Trophoblast cell (in vitro differentiated cells and primary cell): ENCODE measurements at regions not wholly inside any gene's neighbourhood (a gene's known extent, or its start where the extent isn't known, plus 50 kb on each side); places are given as distances from the start of the nearest gene placed in this dataset.

Experiments
- DNase-seq, 2 donors: peaks; one replicate each; pipeline ENCODE4 v3.0.0-alpha.2; 2016
- H2AFZ ChIP-seq: 2 replicates; pipeline ENCODE4 v1.6.1; 2013; ENCODE audit warnings: low read length, moderate library complexity, mild to moderate bottlenecking; ENCODE audit not compliant: insufficient read depth, poor library complexity
- H2AK5ac ChIP-seq: 2 replicates; pipeline ENCODE4 v1.6.1; 2013; ENCODE audit warnings: mild to moderate bottlenecking, low read length
- H2BK120ac ChIP-seq: 2 replicates; pipeline ENCODE4 v1.6.1; 2013; ENCODE audit warnings: low read length, mild to moderate bottlenecking, moderate library complexity; ENCODE audit not compliant: insufficient read depth, poor library complexity
- H2BK12ac ChIP-seq: 2 replicates; pipeline ENCODE4 v1.6.1; 2013; ENCODE audit warnings: mild to moderate bottlenecking, low read length, moderate library complexity
- H2BK5ac ChIP-seq: 2 replicates; pipeline ENCODE4 v1.6.1; 2013; ENCODE audit warnings: low read length, low read depth, moderate library complexity, mild to moderate bottlenecking; ENCODE audit not compliant: poor library complexity
- H3K14ac ChIP-seq: 2 replicates; pipeline ENCODE4 v1.6.1; 2013; ENCODE audit warnings: mild to moderate bottlenecking, low read length
- H3K18ac ChIP-seq: 2 replicates; pipeline ENCODE4 v1.6.1; 2013; ENCODE audit warnings: mild to moderate bottlenecking, low read length
- H3K23ac ChIP-seq: 2 replicates; pipeline ENCODE4 v1.6.1; 2013; ENCODE audit warnings: low read length
- H3K27ac ChIP-seq: 2 replicates; pipeline ENCODE4 v1.5.1; 2013; ENCODE audit warnings: low read depth, mild to moderate bottlenecking, inconsistent platforms, low read length, moderate library complexity
- H3K27me3 ChIP-seq: 2 replicates; pipeline ENCODE4 v1.6.1; 2013; ENCODE audit warnings: inconsistent platforms, mild to moderate bottlenecking, low read length, moderate library complexity; ENCODE audit not compliant: insufficient read depth
- H3K36me3 ChIP-seq, 2 experiments: 1 replicate in 1 of 2; 2 replicates in 1 of 2; pipeline ENCODE4 v1.6.1; 2013; ENCODE audit warnings: low read length in 2 of 2, mild to moderate bottlenecking in 2 of 2, moderate library complexity in 1 of 2; ENCODE audit not compliant: insufficient read depth in 2 of 2, control insufficient read depth in 1 of 2
- H3K4ac ChIP-seq: 2 replicates; pipeline ENCODE4 v1.6.1; 2013; ENCODE audit warnings: low read depth, mild to moderate bottlenecking, low read length, moderate library complexity
- H3K4me1 ChIP-seq, 2 experiments: 1 replicate in 1 of 2; 2 replicates in 1 of 2; pipeline ENCODE4 v1.6.1; 2013; ENCODE audit warnings: low read length in 2 of 2, mild to moderate bottlenecking in 2 of 2, moderate library complexity in 1 of 2; ENCODE audit not compliant: insufficient read depth in 2 of 2, control insufficient read depth in 1 of 2
- H3K4me2 ChIP-seq: 2 replicates; pipeline ENCODE4 v1.6.1; 2013; ENCODE audit warnings: inconsistent platforms, mild to moderate bottlenecking, low read length, moderate library complexity
- H3K4me3 ChIP-seq: 2 replicates; pipeline ENCODE4 v1.5.1; 2013; ENCODE audit warnings: mild to moderate bottlenecking, low read depth, low read length, inconsistent platforms
- H3K79me1 ChIP-seq: one replicate; pipeline ENCODE4 v1.6.1; 2013; ENCODE audit warnings: low read length
- H3K79me2 ChIP-seq: 2 replicates; pipeline ENCODE4 v1.6.1; 2013; ENCODE audit warnings: low read length, mild to moderate bottlenecking; ENCODE audit not compliant: control insufficient read depth, insufficient read depth, poor library complexity
- H3K9ac ChIP-seq: 2 replicates; pipeline ENCODE4 v1.6.1; 2013; ENCODE audit warnings: mild to moderate bottlenecking, low read length
- H3K9me3 ChIP-seq: 2 replicates; pipeline ENCODE4 v1.6.1; 2013; ENCODE audit warnings: low read depth, mild to moderate bottlenecking, control low read depth, inconsistent platforms, low read length; ENCODE audit not compliant: insufficient read depth
- H4K12ac ChIP-seq: 2 replicates; pipeline ENCODE4 v1.6.1; 2013; ENCODE audit warnings: low read depth, mild to moderate bottlenecking, low read length, moderate library complexity
- H4K8ac ChIP-seq: 2 replicates; pipeline ENCODE4 v1.6.1; 2013; ENCODE audit warnings: low read depth, mild to moderate bottlenecking, low read length, moderate library complexity
- H4K91ac ChIP-seq: one replicate; pipeline ENCODE4 v1.6.1; 2013; ENCODE audit warnings: low read depth, mild to moderate bottlenecking, low read length, moderate library complexity
- WGBS: extraction: QIAGEN DNeasy Blood & Tissue Kit; methylation state at CpG from one replicate; pipeline ENCODE4 v1.1.7; 2013; ENCODE audit warnings: missing lambda C conversion rate; ENCODE audit not compliant: insufficient read length, insufficient coverage; ENCODE audit errors: extremely low coverage; 5-methylcytosine and 5-hydroxymethylcytosine counted together

DNA sequence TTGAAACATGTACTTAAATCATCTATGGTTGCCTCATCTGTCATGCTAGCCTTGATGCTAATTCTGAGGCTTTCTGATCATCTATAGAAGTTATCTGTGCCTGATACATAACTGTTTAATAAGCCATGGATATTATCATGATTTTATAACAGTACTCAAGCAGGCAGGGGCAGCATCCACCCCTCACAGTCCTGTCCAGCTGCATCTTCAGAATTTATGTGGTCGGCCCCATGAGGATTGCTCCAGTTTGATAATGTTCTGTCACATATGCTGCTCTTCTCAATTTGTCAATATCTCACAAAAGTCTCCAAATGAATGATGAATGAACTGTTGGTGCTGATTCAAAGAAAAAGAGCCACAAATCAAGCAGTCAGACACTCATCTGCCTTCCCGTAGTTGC is 335.1 kb upstream of the POM121L12 start:
- Histone ChIP-seq H2AK5ac (no peak overlapping the region), H3K9ac (no peak overlapping the region), H3K9me3 (no peaks in the 10 kb centered on the region), H3K79me1 (no peaks in the 10 kb centered on the region), H3K36me3 (no peaks in the 10 kb centered on the region), H3K18ac (no peak overlapping the region), H3K4me2 (no peak overlapping the region), H4K12ac (no peak overlapping the region), H3K23ac (no peak overlapping the region), H3K4me3 (no peak overlapping the region), H3K27ac (no peak overlapping the region), H3K4me1 (no peaks in the 10 kb centered on the region), H3K79me2 (no peaks in the 10 kb centered on the region), H3K4ac (no peak overlapping the region), H2AFZ (no peak overlapping the region), H2BK120ac (no peak overlapping the region), H2BK5ac (no peak overlapping the region), H3K14ac (no peak overlapping the region), H4K8ac (no peak overlapping the region), H4K91ac (no peak overlapping the region), H3K27me3 (no peaks in the 10 kb centered on the region), H2BK12ac (no peak overlapping the region)
- no peak for DNase-seq
- WGBS = no CpG with 5 or more reads among the region's 2 CpGs

GRCh38 chr7:52695973-52696595 is 339.3 kb upstream of the POM121L12 start:
- Histone ChIP-seq H3K4me2 (no peak overlapping the region), H3K18ac (no peak overlapping the region), H2BK5ac (no peak overlapping the region), H3K36me3 (no peaks in the 10 kb centered on the region), H3K79me2 (no peaks in the 10 kb centered on the region), H3K4me3 (no peak overlapping the region), H2AFZ (no peak overlapping the region), H3K27ac (no peak overlapping the region), H3K14ac (no peak overlapping the region), H4K12ac (no peak overlapping the region), H3K79me1 (no peaks in the 10 kb centered on the region), H4K8ac (no peak overlapping the region), H2AK5ac (no peak overlapping the region), H2BK12ac (no peak overlapping the region), H3K27me3 (no peaks in the 10 kb centered on the region), H4K91ac (no peak overlapping the region), H3K4me1 (no peaks in the 10 kb centered on the region), H2BK120ac (no peak overlapping the region), H3K9ac (no peak overlapping the region), H3K23ac (no peak overlapping the region), H3K4ac (no peak overlapping the region), H3K9me3 (no peaks in the 10 kb centered on the region)
- WGBS = no CpG with 5 or more reads among the region's 5 CpGs
- DNase-seq = no peak

DNA sequence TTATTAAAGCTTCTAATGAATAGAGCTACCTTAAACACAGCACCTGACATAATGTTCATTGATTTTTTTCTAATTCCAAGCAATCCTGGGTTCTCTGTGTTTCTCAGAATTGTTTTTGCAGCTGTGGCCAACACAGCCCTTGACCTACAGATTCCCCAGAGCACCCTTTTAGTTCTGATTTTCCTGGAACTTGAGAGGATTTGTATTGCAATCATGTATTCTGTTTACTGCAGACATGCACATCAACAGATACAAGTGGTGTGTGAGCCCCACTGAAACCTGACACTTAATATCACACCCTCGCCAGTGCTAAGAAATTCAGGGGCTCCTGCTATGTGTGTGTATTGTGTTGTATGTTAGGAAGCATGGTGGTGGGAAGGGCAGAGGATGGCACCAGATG is 344.2 kb upstream of the POM121L12 start:
- Histone ChIP-seq H3K23ac (no peak overlapping the region), H3K4ac (no peak overlapping the region), H3K79me2 (no peaks in the 10 kb centered on the region), H3K9ac (no peak overlapping the region), H3K4me2 (no peak overlapping the region), H2AFZ (no peak overlapping the region), H3K18ac (no peak overlapping the region), H3K27ac (no peak overlapping the region), H2BK12ac (no peak overlapping the region), H2BK5ac (no peak overlapping the region), H3K27me3 (no peaks in the 10 kb centered on the region), H3K9me3 (no peaks in the 10 kb centered on the region), H4K91ac (no peak overlapping the region), H2AK5ac (no peak overlapping the region), H4K8ac (no peak overlapping the region), H3K4me1 (no peaks in the 10 kb centered on the region), H3K79me1 (no peaks in the 10 kb centered on the region), H3K14ac (no peak overlapping the region), H2BK120ac (no peak overlapping the region), H3K36me3 (no peaks in the 10 kb centered on the region), H3K4me3 (no peak overlapping the region), H4K12ac (no peak overlapping the region)
- WGBS = no CpG with 5 or more reads among the region's 1 CpG
- no peak for DNase-seq

- no peak overlapping the region for H3K27ac ChIP-seq
Measured at GRCh38 chr7:52689912-52690311, 345.5 kb upstream of the POM121L12 start.

More at GRCh38 chr7:52689912-52690311, 345.5 kb upstream of the POM121L12 start:
- no CpG with 5 or more reads among the region's 2 CpGs for WGBS
- H3K79me1 ChIP-seq = no peaks in the 10 kb centered on the region
- no peak overlapping the region for H2AFZ ChIP-seq
- no peaks in the 10 kb centered on the region for H3K79me2 ChIP-seq
- H2BK5ac ChIP-seq = no peak overlapping the region
- no peaks in the 10 kb centered on the region for H3K9me3 ChIP-seq
- no peak overlapping the region for H2AK5ac ChIP-seq
- no peak overlapping the region for H3K18ac ChIP-seq
- no peak overlapping the region for H3K9ac ChIP-seq
- no peak overlapping the region for H4K12ac ChIP-seq
- H3K4me2 ChIP-seq = no peak overlapping the region
- no peaks in the 10 kb centered on the region for H3K4me1 ChIP-seq
- no peak overlapping the region for H3K4ac ChIP-seq
- no peak overlapping the region for H4K91ac ChIP-seq
- H3K14ac ChIP-seq = no peak overlapping the region
- H3K23ac ChIP-seq = no peak overlapping the region
- DNase-seq = peak in 1 of 2 donors; percentile 4
- no peaks in the 10 kb centered on the region for H3K36me3 ChIP-seq
- H4K8ac ChIP-seq = no peak overlapping the region
- H2BK12ac ChIP-seq = no peak overlapping the region
- no peaks in the 10 kb centered on the region for H3K27me3 ChIP-seq
- H3K4me3 ChIP-seq = no peak overlapping the region
- no peak overlapping the region for H2BK120ac ChIP-seq
